ENCODE measurements at regions not wholly inside any gene's neighbourhood (a gene's known extent, or its start where the extent isn't known, plus 50 kb on each side); places are given as distances from the start of the nearest gene placed in this dataset.

GRCh38 chr6:94735270-94735669 is 842.1 kb upstream of the MANEA start:
- no peaks in the 10 kb centered on the region for H3K36me3 ChIP-seq
- DNase-seq (no peak), ATAC-seq (no peak)
- intact Hi-C loops (cut with DNase I), result no loop called here
- H3K27me3 ChIP-seq, result no peaks in the 10 kb centered on the region
- H3K4me3 ChIP-seq, result no peak overlapping the region
- H3K9me3 ChIP-seq, result peaks cover 0 to 3% of the 10 kb centered on the region in 2 donors
- TF ChIP-seq CTCF (IDR thresholded peaks at IDR 0.05), result no peak
- H3K27ac ChIP-seq, result no peak overlapping the region
- H3K4me1 ChIP-seq, result no peaks in the 10 kb centered on the region

- Histone ChIP-seq H3K27ac (no peak overlapping the region), H3K36me3 (no peaks in the 10 kb centered on the region), H3K4me1 (no peaks in the 10 kb centered on the region), H3K27me3 (no peaks in the 10 kb centered on the region), H3K9me3 (peaks cover 0 to 3% of the 10 kb centered on the region in 2 donors), H3K4me3 (no peak overlapping the region)
- TF ChIP-seq CTCF (IDR thresholded peaks at IDR 0.05), result no peak
- intact Hi-C loops (cut with DNase I), result no loop called here
- ATAC-seq (no peak), DNase-seq (peak in 1 of 4 donors; percentile 32)
These were observed 842.6 kb upstream of the MANEA start for GRCh38 chr6:94734751-94735150.

- DNase-seq, result no peak
- Histone ChIP-seq H3K27ac (no peak overlapping the region), H3K27me3 (no peaks in the 10 kb centered on the region), H3K4me3 (no peak overlapping the region), H3K4me1 (no peaks in the 10 kb centered on the region), H3K36me3 (no peaks in the 10 kb centered on the region), H3K9me3 (no peaks in the 10 kb centered on the region)
- intact Hi-C loops (cut with DNase I), result no loop called here
- TF ChIP-seq CTCF (IDR thresholded peaks at IDR 0.05), result no peak
- ATAC-seq, result no peak
These were observed 844.3 kb upstream of the MANEA start for GRCh38 chr6:94733066-94733465.

GRCh38 chr6:94727710-94728109 is 849.6 kb upstream of the MANEA start:
- no peak for TF ChIP-seq CTCF (IDR thresholded peaks at IDR 0.05)
- DNase-seq (no peak), ATAC-seq (no peak)
- Histone ChIP-seq H3K27me3 (no peaks in the 10 kb centered on the region), H3K27ac (no peak overlapping the region), H3K9me3 (peaks cover 0 to 22% of the 10 kb centered on the region in 2 donors), H3K4me3 (no peak overlapping the region), H3K36me3 (no peaks in the 10 kb centered on the region), H3K4me1 (no peaks in the 10 kb centered on the region)
- intact Hi-C loops (cut with DNase I), result no loop called here

GRCh38 chr6:94721459-94721858 is 855.9 kb upstream of the MANEA start:
- no peak for DNase-seq
- no peaks in the 10 kb centered on the region for H3K4me1 ChIP-seq
- no peaks in the 10 kb centered on the region for H3K36me3 ChIP-seq
- no peak overlapping the region for H3K4me3 ChIP-seq
- no peaks in the 10 kb centered on the region for H3K27me3 ChIP-seq
- peaks cover 4 to 8% of the 10 kb centered on the region in 2 donors for H3K9me3 ChIP-seq
- no peak for TF ChIP-seq CTCF (IDR thresholded peaks at IDR 0.05)
- no peak overlapping the region for H3K27ac ChIP-seq
- intact Hi-C loops (cut with DNase I), result no loop called here
- ATAC-seq, result no peak
